Coronary artery (tissue), 2 donors: ENCODE measurements at regions not wholly inside any gene's neighbourhood (a gene's known extent, or its start where the extent isn't known, plus 50 kb on each side); places are given as distances from the start of the nearest gene placed in this dataset.
"Not testable (repeated sequence)": the region's sequence is repeated elsewhere in the genome, so short reads cannot be mapped to it uniquely, and the experiment has no call there.

ENCODE experiments used
- DNase-seq: peaks from one replicate; pipeline ENCODE4 v3.0.0-alpha.2; 2017; ENCODE audit warnings: low spot score
- H3K27ac ChIP-seq, 2 donors: fragments of 200-600 bp; sonication (generic); one replicate each; pipeline ENCODE4 v1.5.1; 2016 to 2019
- H3K4me3 ChIP-seq: fragments of 200-600 bp; sonication (generic); 2 replicates; pipeline ENCODE4 v1.5.1; 2016; ENCODE audit warnings: mild to moderate bottlenecking, moderate library complexity
- CTCF ChIP-seq: fragments of 200-600 bp; sonication (generic); IDR thresholded peaks from one replicate; pipeline ENCODE4 v1.5.1; 2019; ENCODE audit warnings: antibody characterized with exemption

- no peak for TF ChIP-seq CTCF
- no peak for DNase-seq
- no peak overlapping the region for H3K4me3 ChIP-seq
- H3K27ac ChIP-seq = no peak overlapping the region
These were observed 618.7 kb downstream of the TLE1 start for GRCh38 chr9:81070689-81071088.

GRCh38 chr9:81069923-81070322, 619.4 kb downstream of the TLE1 start:
- no peak for TF ChIP-seq CTCF
- no peak overlapping the region for H3K27ac ChIP-seq
- no peak overlapping the region for H3K4me3 ChIP-seq
- DNase-seq = no peak

GRCh38 chr9:81069038-81069795, 620.1 kb downstream of the TLE1 start:
- no peak for DNase-seq
- no peak for TF ChIP-seq CTCF
- H3K27ac ChIP-seq = no peak overlapping the region

GRCh38 chr9:81062995-81063394, 626.4 kb downstream of the TLE1 start:
- H3K27ac ChIP-seq, DNase-seq, H3K4me3 ChIP-seq: not testable (repeated sequence)

More at GRCh38 chr9:81069038-81069795, 620.1 kb downstream of the TLE1 start:
- H3K4me3 ChIP-seq = no peak overlapping the region

DNA sequence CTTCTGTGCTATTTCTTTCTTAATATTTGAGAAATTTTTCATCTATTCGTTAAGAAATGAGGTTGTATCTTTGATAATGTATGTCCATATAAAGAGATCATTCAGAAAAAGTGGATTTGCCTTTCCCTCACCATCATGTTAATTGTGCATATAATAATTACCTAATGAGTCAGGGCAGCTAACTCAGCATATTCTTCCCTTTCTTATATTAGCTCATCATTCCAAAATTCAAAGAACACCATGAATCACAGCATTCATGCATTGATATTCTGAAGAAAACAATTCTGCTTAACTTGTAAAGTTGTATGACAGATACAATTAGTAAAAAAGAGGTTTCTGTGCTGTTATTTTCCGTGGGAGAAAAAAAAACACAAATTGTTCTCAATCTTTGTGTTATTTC, 630.6 kb downstream of the TLE1 start:
- no peak for TF ChIP-seq CTCF
- Histone ChIP-seq H3K27ac (no peak overlapping the region), H3K4me3 (no peak overlapping the region)
- no peak for DNase-seq

GRCh38 chr9:81053298-81054025, 635.9 kb downstream of the TLE1 start:
- TF ChIP-seq CTCF = no peak
- DNase-seq = no peak
- Histone ChIP-seq H3K4me3 (no peak overlapping the region), H3K27ac (no peak overlapping the region)

DNA sequence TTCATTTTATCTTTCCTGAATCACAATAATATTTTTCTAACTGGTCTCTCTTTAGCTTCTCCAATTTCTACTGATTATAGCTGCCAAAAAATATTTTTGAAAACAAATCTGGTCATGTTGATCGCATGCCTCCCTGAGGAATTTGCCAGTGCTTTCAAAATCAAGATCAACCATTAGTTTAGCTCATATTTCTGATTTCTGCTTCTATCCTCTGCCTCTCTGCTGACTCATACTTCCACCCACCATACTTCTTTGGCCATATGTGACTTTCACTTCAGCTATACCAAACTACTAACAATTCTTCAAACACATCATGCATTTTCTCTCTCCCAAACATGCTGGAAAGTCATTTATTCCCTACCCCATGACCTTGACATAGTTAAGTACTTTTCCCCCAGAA, 636.5 kb downstream of the TLE1 start:
- Histone ChIP-seq H3K27ac (no peak overlapping the region), H3K4me3 (no peak overlapping the region)
- no peak for DNase-seq
- TF ChIP-seq CTCF = no peak
